ENCODE measurements at regions not wholly inside any gene's neighbourhood (a gene's known extent, or its start where the extent isn't known, plus 50 kb on each side); places are given as distances from the start of the nearest gene placed in this dataset.

DNA sequence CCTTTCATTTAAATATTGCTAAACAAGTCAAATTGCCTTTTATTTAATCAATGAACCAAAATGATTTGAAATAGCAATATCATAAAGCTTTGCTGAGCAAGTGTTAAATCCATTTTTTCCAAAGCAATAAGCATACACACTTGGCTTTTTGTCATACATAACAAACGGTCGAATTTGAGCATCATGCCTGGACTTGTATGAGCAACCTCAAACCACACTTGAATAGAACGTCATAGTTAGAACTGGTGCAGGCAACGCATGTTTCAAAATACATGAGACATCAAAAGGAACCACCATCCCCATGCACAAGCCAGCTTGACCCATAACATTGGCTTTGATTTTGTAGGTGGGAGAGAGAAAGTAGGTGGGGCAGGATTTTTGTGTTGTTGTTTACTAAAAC is 812.3 kb upstream of the FRG1 start:
- TF ChIP-seq EP300 (IDR thresholded peaks at IDR 0.05) (no peak), POLR2AphosphoS5 (IDR thresholded peaks at IDR 0.05) (no peak), POLR2A (IDR thresholded peaks at IDR 0.05) (no peak)
- TF ChIP-seq, protein P1, sequence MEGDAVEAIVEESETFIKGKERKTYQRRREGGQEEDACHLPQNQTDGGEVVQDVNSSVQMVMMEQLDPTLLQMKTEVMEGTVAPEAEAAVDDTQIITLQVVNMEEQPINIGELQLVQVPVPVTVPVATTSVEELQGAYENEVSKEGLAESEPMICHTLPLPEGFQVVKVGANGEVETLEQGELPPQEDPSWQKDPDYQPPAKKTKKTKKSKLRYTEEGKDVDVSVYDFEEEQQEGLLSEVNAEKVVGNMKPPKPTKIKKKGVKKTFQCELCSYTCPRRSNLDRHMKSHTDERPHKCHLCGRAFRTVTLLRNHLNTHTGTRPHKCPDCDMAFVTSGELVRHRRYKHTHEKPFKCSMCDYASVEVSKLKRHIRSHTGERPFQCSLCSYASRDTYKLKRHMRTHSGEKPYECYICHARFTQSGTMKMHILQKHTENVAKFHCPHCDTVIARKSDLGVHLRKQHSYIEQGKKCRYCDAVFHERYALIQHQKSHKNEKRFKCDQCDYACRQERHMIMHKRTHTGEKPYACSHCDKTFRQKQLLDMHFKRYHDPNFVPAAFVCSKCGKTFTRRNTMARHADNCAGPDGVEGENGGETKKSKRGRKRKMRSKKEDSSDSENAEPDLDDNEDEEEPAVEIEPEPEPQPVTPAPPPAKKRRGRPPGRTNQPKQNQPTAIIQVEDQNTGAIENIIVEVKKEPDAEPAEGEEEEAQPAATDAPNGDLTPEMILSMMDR (IDR thresholded peaks at IDR 0.05): no peak
- WGBS, 2 donors (ENCODE audit: low coverage in 1 of 2): 73 to 85% methylated on average over 4 of the region's 4 CpGs
- Histone ChIP-seq H3K27me3 (no peaks in the 10 kb centered on the region), H3K4me3 (no peak overlapping the region), H3K27ac (no peak overlapping the region), H3K36me3 (no peaks in the 10 kb centered on the region), H3K4me1 (no peaks in the 10 kb centered on the region), H3K9me3 (no peaks in the 10 kb centered on the region)
- ATAC-seq: no peak

DNA sequence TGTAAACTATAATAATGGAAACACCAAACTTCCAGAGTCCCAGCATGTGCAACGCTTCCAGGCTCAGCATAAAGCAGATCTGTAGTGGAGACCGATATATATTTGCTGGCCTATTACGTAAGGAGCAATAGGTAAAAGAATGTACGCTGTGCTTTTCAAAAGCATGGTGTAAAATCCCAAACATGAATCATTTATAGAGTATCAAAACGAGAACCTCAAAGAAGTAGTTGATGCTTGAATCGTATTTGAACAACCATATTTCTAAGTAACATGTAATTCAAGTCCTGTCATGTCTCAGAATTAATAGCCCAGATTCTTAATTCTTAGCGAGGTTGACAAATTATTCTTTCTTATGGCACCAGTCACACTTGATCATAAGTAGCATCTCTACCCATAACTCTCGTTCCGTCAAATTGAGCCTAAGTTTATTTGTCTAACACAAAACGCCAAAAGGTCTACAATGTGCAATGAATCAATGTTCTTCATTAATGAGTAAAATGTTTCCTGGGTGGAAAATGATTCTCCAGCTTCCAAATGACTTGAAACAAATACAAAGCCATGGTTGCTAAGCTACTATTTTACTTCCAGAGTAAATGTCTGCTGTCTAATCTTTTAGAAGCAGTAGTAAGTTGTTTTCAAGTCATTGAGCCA is 811.5 kb upstream of the FRG1 start:
- Histone ChIP-seq H3K9me3 (no peaks in the 10 kb centered on the region), H3K4me3 (no peak overlapping the region), H3K4me1 (no peaks in the 10 kb centered on the region), H3K27me3 (no peaks in the 10 kb centered on the region), H3K36me3 (no peaks in the 10 kb centered on the region), H3K27ac (no peak overlapping the region)
- 53 to 57% methylated on average over 10 of the region's 10 CpGs for WGBS, 2 donors (ENCODE audit: low coverage in 1 of 2)
- no peak for ATAC-seq
- TF ChIP-seq, protein P1 (IDR thresholded peaks at IDR 0.05): no peak
- TF ChIP-seq EP300 (IDR thresholded peaks at IDR 0.05) (no peak), POLR2AphosphoS5 (IDR thresholded peaks at IDR 0.05) (no peak), POLR2A (IDR thresholded peaks at IDR 0.05) (no peak)

DNA sequence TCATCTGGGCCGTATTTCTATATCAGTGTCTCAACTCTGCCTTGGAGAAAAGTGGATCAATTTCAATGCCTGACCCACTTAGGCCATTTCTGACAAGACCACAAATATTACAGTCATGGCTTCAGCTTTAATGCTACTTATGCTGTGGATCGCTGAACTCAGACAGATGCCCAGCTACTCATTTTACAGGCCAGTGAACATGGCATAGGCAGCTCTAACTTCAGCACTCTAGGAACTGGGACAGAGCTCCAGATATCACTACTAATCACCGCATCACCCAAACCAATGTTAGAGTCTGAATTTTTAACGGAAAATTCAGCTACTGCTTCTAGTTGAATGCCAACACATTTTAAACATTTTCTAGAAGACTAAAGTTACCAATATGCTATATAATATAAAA is 809.6 kb upstream of the FRG1 start:
- Histone ChIP-seq H3K4me1 (no peaks in the 10 kb centered on the region), H3K36me3 (no peaks in the 10 kb centered on the region), H3K4me3 (no peak overlapping the region), H3K27me3 (no peaks in the 10 kb centered on the region), H3K9me3 (no peaks in the 10 kb centered on the region), H3K27ac (no peak overlapping the region)
- ATAC-seq: no peak
- TF ChIP-seq POLR2A (IDR thresholded peaks at IDR 0.05): no peak
- TF ChIP-seq, protein P1 (IDR thresholded peaks at IDR 0.05): no peak
- no peak for TF ChIP-seq EP300 (IDR thresholded peaks at IDR 0.05)
- TF ChIP-seq POLR2AphosphoS5 (IDR thresholded peaks at IDR 0.05): no peak
- WGBS, 2 donors (ENCODE audit: low coverage in 1 of 2): 83 to 87% methylated on average over 3 to 4 of the region's 4 CpGs

DNA sequence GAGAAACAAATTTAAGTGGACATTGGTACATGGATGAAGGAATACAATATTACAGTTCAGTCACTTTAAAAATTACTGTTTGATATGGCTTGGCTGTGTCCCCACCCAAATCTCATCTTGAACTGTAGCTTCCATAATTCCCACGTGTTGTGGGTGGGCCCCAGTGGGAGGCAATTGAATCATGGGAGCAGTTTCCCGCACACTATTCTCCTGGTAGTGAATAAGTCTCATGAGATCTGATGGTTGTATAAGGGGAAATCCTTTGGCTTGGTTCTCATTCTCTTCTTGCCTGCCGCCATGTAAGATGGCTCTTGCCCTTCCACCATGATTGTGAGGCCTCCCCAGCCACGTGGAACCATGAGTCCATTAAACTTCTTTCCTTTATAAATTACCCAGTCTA is 804.2 kb upstream of the FRG1 start:
- TF ChIP-seq, protein P1 (IDR thresholded peaks at IDR 0.05): no peak
- TF ChIP-seq POLR2A (IDR thresholded peaks at IDR 0.05) (no peak), POLR2AphosphoS5 (IDR thresholded peaks at IDR 0.05) (no peak), EP300 (IDR thresholded peaks at IDR 0.05) (no peak)
- no peak for ATAC-seq
- WGBS, 2 donors (ENCODE audit: low coverage in 1 of 2): 46 to 83% methylated on average over 2 to 3 of the region's 4 CpGs

DNA sequence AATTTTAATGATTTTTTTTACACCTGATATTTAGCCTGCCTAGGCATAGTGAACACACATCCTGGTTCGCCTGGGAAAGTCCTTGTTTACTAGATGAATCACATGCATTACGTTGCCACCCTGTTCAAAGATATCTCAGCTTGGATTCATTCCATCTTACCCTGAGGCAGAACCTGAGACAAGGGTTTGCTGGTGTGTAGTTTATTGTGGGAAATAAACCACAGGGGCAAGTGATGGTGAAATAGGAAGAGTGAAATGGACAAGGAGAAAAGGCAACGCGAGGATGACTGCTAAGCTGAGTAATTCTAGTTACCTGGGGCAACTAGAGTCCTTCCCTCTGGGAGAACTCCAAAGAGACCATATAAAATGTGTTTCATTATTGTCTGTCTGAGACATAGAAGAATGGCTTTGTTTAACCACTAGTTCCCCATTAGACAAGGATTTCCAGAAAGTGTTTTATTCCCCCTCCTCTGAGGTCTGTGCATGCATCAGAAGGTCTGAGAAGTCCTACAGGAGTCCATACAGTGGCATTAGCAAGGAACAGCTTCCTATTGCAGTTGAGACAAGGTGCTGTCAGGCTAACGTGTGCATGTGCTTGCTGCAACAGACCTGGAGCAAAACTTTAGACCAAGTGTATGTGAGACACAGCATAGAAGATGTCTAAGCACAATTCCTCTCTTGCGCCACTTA is 797.3 kb upstream of the FRG1 start:
- Histone ChIP-seq H3K36me3 (no peaks in the 10 kb centered on the region), H3K4me3 (no peak overlapping the region), H3K9me3 (no peaks in the 10 kb centered on the region), H3K4me1 (no peaks in the 10 kb centered on the region), H3K27me3 (no peaks in the 10 kb centered on the region), H3K27ac (no peak overlapping the region)
- TF ChIP-seq, protein P1 (IDR thresholded peaks at IDR 0.05): no peak
- no peak for TF ChIP-seq POLR2AphosphoS5 (IDR thresholded peaks at IDR 0.05)
- no peak for TF ChIP-seq POLR2A (IDR thresholded peaks at IDR 0.05)
- TF ChIP-seq EP300 (IDR thresholded peaks at IDR 0.05): no peak
- ATAC-seq: no peak
- WGBS, 2 donors (ENCODE audit: low coverage in 1 of 2): 71 to 91% methylated on average over 4 to 6 of the region's 6 CpGs

More for the DNA sequence above, 804.2 kb upstream of the FRG1 start:
- H3K27ac ChIP-seq: no peak overlapping the region
- H3K9me3 ChIP-seq: no peaks in the 10 kb centered on the region
- no peaks in the 10 kb centered on the region for H3K36me3 ChIP-seq
- no peak overlapping the region for H3K4me3 ChIP-seq
- H3K27me3 ChIP-seq: no peaks in the 10 kb centered on the region
- H3K4me1 ChIP-seq: no peaks in the 10 kb centered on the region

All from gastroesophageal sphincter (tissue), 4 donors.